Caco-2 (cell line): ENCODE measurements at regions not wholly inside any gene's neighbourhood (a gene's known extent, or its start where the extent isn't known, plus 50 kb on each side); places are given as distances from the start of the nearest gene placed in this dataset.

Source experiments
- BruUV-seq: library from RNA; stranded (reverse); fragments of 400-500 nt; replicated peaks from 2 replicates; lab custom pipeline; 2021; lab: Mats Ljungman, UMichigan
- CTCF ChIA-PET: fragments of 300-600 bp; sonication (Branson Sonifier 250); formaldehyde crosslinking; loops from one replicate; lab custom pipeline; 2022; ENCODE audit warnings: antibody characterized with exemption; lab: Charles Lee
- POLR2A ChIA-PET: fragments of 300-600 bp; sonication (Branson Sonifier 250); formaldehyde crosslinking; loops from one replicate; lab custom pipeline; 2022; ENCODE audit warnings: antibody characterized with exemption; lab: Charles Lee
- DNase-seq, 2 experiments: peaks; one replicate each; pipeline versions ENCODE4 v3.0.0 to v3.0.0-alpha.2; 2020 to 2022
- H3K27me3 ChIP-seq: replicated peaks from 2 replicates; pipeline ENCODE4 v1.6.0; 2011; ENCODE audit warnings: low read length; ENCODE audit not compliant: control insufficient read depth, insufficient read depth
- H3K36me3 ChIP-seq: 2 replicates; pipeline ENCODE4 v1.5.1; 2011; ENCODE audit warnings: low read length; ENCODE audit not compliant: control insufficient read depth, insufficient read depth
- H3K4me1 ChIP-seq: fragments of 250-450 bp; sonication (Bioruptor Pico); 2 replicates; pipeline ENCODE4 v1.5.1; 2020; ENCODE audit warnings: mild to moderate bottlenecking
- H3K4me3 ChIP-seq: 2 replicates; pipeline ENCODE4 v1.5.1; 2011; ENCODE audit warnings: low read depth, mild to moderate bottlenecking, control low read depth, low read length
- H3K9me3 ChIP-seq: fragments of 250-450 bp; sonication (Bioruptor Pico); 2 replicates; pipeline ENCODE4 v1.5.1; 2020; ENCODE audit warnings: mild to moderate bottlenecking, moderate library complexity
- H3K27ac Mint-ChIP-seq: one replicate; pipeline ENCODE4 v1.8.0; 2022; ENCODE audit warnings: mixed read lengths; ENCODE audit not compliant: unreplicated experiment
- H3K27me3 Mint-ChIP-seq: one replicate; pipeline ENCODE4 v1.8.0; 2022; ENCODE audit warnings: mixed read lengths; ENCODE audit not compliant: insufficient read depth, unreplicated experiment
- H3K36me3 Mint-ChIP-seq: one replicate; pipeline ENCODE4 v1.8.0; 2022; ENCODE audit warnings: mild to moderate bottlenecking, mixed read lengths; ENCODE audit not compliant: insufficient read depth, unreplicated experiment
- H3K4me1 Mint-ChIP-seq: one replicate; pipeline ENCODE4 v1.8.0; 2022; ENCODE audit warnings: low read depth, mixed read lengths; ENCODE audit not compliant: unreplicated experiment
- H3K4me3 Mint-ChIP-seq: one replicate; pipeline ENCODE4 v1.8.0; 2022; ENCODE audit warnings: mild to moderate bottlenecking, moderate library complexity, mixed read lengths; ENCODE audit not compliant: unreplicated experiment
- H3K9me3 Mint-ChIP-seq: one replicate; pipeline ENCODE4 v1.8.0; 2022; ENCODE audit warnings: mixed read lengths; ENCODE audit not compliant: unreplicated experiment
- CTCF ChIP-seq, 2 experiments: fragments of 200-600 bp in 1 of 2; IDR thresholded peaks; 1 replicate in 1 of 2; 2 replicates in 1 of 2; pipeline versions ENCODE4 v1.5.1 to v1.8.0; 2011 to 2022; ENCODE audit warnings: antibody characterized with exemption in 1 of 2, control low read depth in 1 of 2, inconsistent platforms in 1 of 2, low read depth in 1 of 2, low read length in 1 of 2, mild to moderate bottlenecking in 1 of 2, moderate library complexity in 1 of 2; ENCODE audit not compliant: insufficient read depth in 1 of 2, severe bottlenecking in 1 of 2, unreplicated experiment in 1 of 2
- intact Hi-C: fragments of 100-400 bp; cut with micrococcal nuclease; formaldehyde crosslinking; loops from one replicate; pipeline ENCODE4 v1.10.0; 2022; ENCODE audit not compliant: unreplicated experiment

- no peaks in the 10 kb centered on the region for H3K9me3 Mint-ChIP-seq
- intact Hi-C loops = no loop called here
These were observed 169.2 kb upstream of the ATP6AP2 start for GRCh38 chrX:40411340-40412111.

GRCh38 chrX:40410859-40411258 lies 169.9 kb upstream of the ATP6AP2 start:
- ChIA-PET CTCF (no interaction called here), POLR2A (no interaction called here)
- Histone ChIP-seq H3K4me3 (no peak overlapping the region), H3K36me3 (no peaks in the 10 kb centered on the region), H3K4me1 (no peaks in the 10 kb centered on the region), H3K9me3 (no peaks in the 10 kb centered on the region), H3K27me3 (no peaks in the 10 kb centered on the region)
- no peak overlapping the region for H3K4me3 Mint-ChIP-seq
- no TSS peak for BruUV-seq
- no peaks in the 10 kb centered on the region for H3K4me1 Mint-ChIP-seq
- H3K27me3 Mint-ChIP-seq = no peaks in the 10 kb centered on the region
- TF ChIP-seq CTCF (IDR thresholded peaks at IDR 0.05; ENCODE audit: insufficient read depth in 1 of 2, low read depth in 1 of 2, low read length in 1 of 2, severe bottlenecking in 1 of 2, unreplicated experiment in 1 of 2) = no peak
- no peak overlapping the region for H3K27ac Mint-ChIP-seq
- intact Hi-C loops = no loop called here
- no peaks in the 10 kb centered on the region for H3K36me3 Mint-ChIP-seq
- no peak for DNase-seq
- no peaks in the 10 kb centered on the region for H3K9me3 Mint-ChIP-seq

More at GRCh38 chrX:40411340-40412111, 169.2 kb upstream of the ATP6AP2 start:
- H3K4me3 Mint-ChIP-seq = no peak overlapping the region
- H3K4me1 Mint-ChIP-seq = no peaks in the 10 kb centered on the region
- ChIA-PET POLR2A (no interaction called here), CTCF (no interaction called here)
- no peak for DNase-seq
- Histone ChIP-seq H3K4me3 (no peak overlapping the region), H3K27me3 (no peaks in the 10 kb centered on the region), H3K4me1 (no peaks in the 10 kb centered on the region), H3K36me3 (no peaks in the 10 kb centered on the region), H3K9me3 (no peaks in the 10 kb centered on the region)
- TF ChIP-seq CTCF (IDR thresholded peaks at IDR 0.05; ENCODE audit: insufficient read depth in 1 of 2, low read depth in 1 of 2, low read length in 1 of 2, severe bottlenecking in 1 of 2, unreplicated experiment in 1 of 2) = no peak
- H3K36me3 Mint-ChIP-seq = no peaks in the 10 kb centered on the region
- no peak overlapping the region for H3K27ac Mint-ChIP-seq
- no peaks in the 10 kb centered on the region for H3K27me3 Mint-ChIP-seq
- BruUV-seq = no TSS peak

- no TSS peak for BruUV-seq
- ChIA-PET CTCF (no interaction called here), POLR2A (no interaction called here)
- Histone ChIP-seq H3K36me3 (no peaks in the 10 kb centered on the region), H3K4me3 (no peak overlapping the region), H3K9me3 (no peaks in the 10 kb centered on the region), H3K27me3 (no peaks in the 10 kb centered on the region), H3K4me1 (no peaks in the 10 kb centered on the region)
- no peaks in the 10 kb centered on the region for H3K9me3 Mint-ChIP-seq
- intact Hi-C loops = no loop called here
- TF ChIP-seq CTCF (IDR thresholded peaks at IDR 0.05; ENCODE audit: insufficient read depth in 1 of 2, low read depth in 1 of 2, low read length in 1 of 2, severe bottlenecking in 1 of 2, unreplicated experiment in 1 of 2) = no peak
- H3K36me3 Mint-ChIP-seq = no peaks in the 10 kb centered on the region
- H3K4me1 Mint-ChIP-seq = no peaks in the 10 kb centered on the region
- no peak for DNase-seq
- no peak overlapping the region for H3K27ac Mint-ChIP-seq
- H3K4me3 Mint-ChIP-seq = no peak overlapping the region
- no peaks in the 10 kb centered on the region for H3K27me3 Mint-ChIP-seq
These were observed 174.4 kb upstream of the ATP6AP2 start for GRCh38 chrX:40406330-40406859.
